GM18861 (cell line): ENCODE measurements at regions not wholly inside any gene's neighbourhood (a gene's known extent, or its start where the extent isn't known, plus 50 kb on each side); places are given as distances from the start of the nearest gene placed in this dataset.
A peak's percentile ranks its signal among the peaks of the same experiment; 100 is the strongest.

Experiments
- ATAC-seq: cut with Tn5 transposase; IDR thresholded peaks from one replicate; pipeline ENCODE4 v1.9.1; 2021; ENCODE audit not compliant: unreplicated experiment

DNA sequence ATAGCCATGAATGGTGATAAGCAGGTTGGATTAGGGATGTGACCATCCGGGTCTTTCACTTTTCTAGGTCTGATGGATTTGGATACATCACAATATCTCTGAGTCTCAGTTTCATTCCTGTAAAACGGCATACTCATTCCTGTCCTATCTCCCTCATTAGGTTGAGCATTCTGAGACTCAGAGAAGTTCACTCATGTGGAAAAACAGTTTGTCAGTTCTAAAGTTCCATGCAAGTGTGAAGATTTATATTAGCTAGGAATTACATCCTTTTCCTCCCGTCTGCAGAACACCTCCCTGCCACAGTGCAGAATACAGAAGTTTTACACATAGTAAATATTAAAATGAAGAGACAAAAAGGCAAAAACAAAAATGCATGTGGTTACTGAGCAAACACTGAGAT lies 94.2 kb upstream of the SLC25A13 start:
- ATAC-seq = no peak

DNA sequence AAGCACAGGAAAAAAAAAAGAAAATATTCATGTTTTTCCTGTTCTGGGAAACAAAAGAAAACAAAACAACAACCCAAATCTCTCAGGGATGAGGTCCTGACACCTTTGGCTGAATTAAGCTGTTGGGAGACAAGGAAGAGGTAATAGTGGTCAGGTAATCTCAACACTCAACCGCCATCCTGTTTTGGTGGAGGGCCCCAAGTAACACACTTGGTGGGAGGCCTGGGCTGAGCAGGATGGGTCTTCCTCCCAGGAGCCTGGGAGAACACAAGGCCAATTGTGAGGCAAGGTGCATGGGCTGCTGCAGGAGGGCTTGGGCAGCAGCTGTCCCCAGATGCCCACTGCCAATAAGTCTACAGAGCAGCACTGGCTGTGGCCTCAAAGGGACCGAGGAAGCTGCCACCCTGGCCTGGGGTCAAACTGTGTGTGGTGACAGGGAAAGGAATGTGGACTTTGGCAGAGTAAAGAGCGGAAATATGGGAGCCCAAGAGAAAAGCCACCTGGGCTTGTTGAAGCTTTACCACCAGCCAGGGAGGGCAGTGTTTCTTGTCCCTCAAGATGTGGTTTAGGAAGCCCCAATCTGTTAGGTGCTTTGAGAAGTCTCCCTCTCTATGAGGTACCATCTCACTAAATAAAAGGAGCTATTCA lies 93.5 kb upstream of the SLC25A13 start:
- ATAC-seq = no peak

DNA sequence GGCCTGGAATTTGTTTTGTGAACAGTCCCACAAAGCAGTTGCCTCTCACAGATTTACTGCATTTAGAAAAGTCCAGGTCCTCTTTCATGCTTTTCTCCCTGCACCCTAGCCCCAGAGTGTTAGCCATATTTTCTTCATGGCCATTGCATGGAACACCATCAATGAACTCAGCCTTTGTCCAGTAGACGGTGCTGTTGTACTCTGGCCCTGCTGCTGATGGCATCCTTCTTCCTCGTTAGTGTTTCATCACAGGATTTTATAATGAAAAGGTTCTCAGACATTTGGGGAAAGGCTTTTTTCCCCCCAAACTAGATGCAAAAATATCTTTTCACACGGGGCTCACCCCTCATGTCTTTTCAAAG lies 93.0 kb upstream of the SLC25A13 start:
- peak; percentile 71 for ATAC-seq

DNA sequence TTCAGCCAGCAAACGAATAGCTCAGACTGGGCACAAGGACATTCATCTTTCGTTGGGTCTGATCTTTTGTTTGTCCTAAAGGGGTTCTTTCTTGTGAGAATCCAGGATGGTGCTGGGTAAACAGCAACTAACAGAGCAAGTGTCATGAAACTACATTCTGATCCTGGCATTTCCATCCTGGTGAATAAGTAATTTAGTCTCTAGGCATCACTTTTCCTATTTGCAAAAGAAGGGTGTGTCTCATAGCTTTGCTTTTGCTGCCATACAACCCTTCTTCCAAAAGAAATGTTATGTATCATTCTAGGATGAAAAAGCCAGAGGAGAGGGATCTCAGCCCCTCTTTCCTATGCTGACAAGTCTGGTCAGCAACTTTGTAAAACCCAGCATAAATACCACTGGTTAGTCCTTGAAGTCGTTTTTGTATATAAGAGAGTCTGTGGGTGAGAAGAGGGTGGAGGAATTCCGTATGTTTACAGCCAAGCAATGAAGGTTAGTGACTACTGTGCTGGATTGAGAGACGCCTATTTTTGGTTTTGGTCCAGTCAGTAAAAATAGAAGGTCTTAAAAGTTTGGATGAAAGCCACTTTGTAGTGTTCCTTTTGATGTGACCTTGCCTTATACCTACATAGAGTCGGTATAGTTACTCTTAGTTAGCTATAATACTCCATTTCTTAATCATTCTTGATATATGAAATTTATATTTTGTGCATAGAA lies 88.4 kb upstream of the SLC25A13 start:
- no peak for ATAC-seq

GRCh38 chr7:96408881-96409280 lies 87.0 kb upstream of the SLC25A13 start:
- no peak for ATAC-seq

- ATAC-seq = no peak
Observed at GRCh38 chr7:96407427-96407826, 85.5 kb upstream of the SLC25A13 start.

- no peak for ATAC-seq
Observed at GRCh38 chr7:96402913-96403312, 81.0 kb upstream of the SLC25A13 start.

DNA sequence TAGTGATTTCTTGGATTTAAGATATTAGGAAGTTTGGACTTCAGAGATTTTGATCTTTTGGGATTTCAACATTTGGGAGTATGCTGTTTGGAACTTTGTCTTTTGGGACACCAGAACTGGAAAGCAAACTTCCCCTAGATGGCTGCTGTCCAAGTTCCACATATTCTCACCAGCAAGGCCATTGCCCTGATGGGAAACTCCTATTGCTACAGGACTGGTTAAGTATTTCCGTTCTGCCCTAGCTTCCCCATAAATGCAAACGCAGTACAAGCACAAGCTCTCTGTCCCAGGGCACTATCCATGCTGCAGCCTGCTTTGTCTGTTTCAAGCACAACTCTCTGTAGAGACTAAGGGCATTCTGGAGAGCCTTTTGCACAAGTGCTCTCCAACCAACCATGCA lies 79.3 kb upstream of the SLC25A13 start:
- ATAC-seq = no peak

GRCh38 chr7:96400518-96400917 lies 78.6 kb upstream of the SLC25A13 start:
- ATAC-seq = no peak

DNA sequence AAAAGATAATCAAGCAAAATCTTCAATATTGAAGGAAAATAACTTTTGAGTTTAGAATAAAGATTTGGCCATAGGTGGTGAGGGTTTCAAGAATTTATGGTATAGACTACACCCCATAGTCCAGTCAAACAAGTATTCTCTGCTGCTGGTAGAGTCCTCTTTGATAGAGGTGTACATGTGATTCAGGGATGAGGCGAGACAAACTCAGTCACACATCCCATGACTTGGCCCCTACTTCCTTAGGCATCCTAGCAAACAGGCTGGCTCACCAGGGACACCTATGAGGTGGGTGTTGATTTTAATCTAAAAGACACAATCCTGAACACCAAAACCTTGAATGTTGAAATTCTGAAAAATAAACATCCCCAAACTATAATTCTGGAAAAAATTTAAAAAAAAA lies 78.1 kb upstream of the SLC25A13 start:
- no peak for ATAC-seq

DNA sequence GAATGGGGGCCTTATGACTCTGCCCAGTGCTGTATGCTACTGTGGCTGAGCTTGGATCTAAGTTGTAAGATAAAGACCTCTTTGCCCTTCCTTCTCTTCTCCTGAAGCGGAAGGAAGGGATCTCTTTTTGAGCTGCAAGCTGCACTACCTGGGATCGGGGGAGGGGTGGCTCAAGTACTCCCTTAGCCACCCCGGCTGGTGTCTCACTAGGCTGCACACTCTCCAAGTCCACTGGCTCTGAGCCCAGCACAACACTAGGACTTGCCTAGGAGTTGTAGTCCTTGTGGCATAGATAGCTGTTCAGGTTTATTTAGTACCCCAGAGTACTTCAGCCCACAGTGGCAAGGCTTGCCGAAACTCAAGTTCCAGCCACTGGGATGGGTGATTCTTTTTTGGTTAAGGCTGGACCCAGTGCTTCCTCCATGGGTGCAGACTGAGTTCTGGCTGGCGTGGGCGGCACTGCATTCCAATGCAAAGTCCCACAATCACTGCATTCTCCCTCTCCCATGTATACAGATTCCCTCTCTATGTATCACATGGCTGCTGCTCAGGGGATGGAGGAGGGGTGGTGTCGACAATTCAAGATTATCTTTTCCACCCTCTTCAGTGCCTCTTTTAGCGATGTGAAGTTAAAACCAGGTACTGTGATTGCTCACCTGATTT lies 76.2 kb upstream of the SLC25A13 start:
- no peak for ATAC-seq

GRCh38 chr7:96388620-96389383 lies 66.9 kb upstream of the SLC25A13 start:
- no peak for ATAC-seq

GRCh38 chr7:96388166-96388565 lies 66.3 kb upstream of the SLC25A13 start:
- no peak for ATAC-seq

DNA sequence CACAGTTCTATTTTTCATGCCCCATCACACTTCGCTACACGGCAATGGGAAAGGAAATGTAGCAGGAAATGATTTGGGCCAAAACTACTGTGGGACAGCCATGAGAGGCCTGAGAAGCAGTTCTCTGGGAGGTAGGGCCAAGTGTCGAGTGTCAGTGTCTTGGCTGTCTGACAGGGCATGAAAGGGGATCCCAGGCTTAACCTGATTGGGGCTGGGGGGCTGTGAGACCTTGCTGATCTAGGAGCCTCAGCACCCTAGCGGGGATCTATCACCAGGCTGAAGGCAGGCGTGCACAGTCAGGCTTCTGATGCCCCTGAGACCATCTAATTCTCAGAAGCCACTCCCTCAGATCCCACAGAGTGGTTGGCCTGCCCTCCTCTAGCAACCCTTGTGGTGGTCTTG lies 58.2 kb upstream of the SLC25A13 start:
- ATAC-seq = no peak

DNA sequence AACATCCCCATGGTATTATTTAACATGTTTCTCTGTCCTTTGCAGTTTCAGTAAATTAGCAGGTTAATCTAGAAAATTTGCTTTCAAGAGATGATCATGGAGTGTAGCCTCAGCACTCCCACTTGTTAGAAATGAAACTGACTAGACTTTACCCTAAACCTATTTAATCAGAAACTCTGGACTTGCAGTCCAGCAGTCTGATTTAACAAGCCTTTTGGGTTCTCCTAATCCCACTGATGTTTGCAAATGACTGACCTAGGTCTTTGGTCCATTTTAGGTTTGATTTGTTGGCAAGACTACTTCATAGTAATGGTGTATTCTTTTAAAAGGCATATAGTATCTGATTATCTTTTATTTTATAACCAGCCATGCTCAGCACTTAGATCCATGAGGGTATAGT lies 55.5 kb upstream of the SLC25A13 start:
- ATAC-seq = no peak
